Body of pancreas (tissue), 4 donors: ENCODE measurements at regions not wholly inside any gene's neighbourhood (a gene's known extent, or its start where the extent isn't known, plus 50 kb on each side); places are given as distances from the start of the nearest gene placed in this dataset.

Experiments
- ATAC-seq: fragments of 150-250 bp; one replicate; pipeline ENCODE4 v1.9.1; 2016
- DNase-seq, 4 donors: peaks; one replicate each; pipeline ENCODE4 v3.0.0-alpha.2; 2019
- H3K27ac ChIP-seq, 4 donors: fragments of 200-600 bp; sonication (generic); 1 replicate in 3 of 4; 2 replicates in 1 of 4; pipeline versions ENCODE4 v1.5.1 to v1.6.1; 2016 to 2019; ENCODE audit warnings: mild to moderate bottlenecking in 1 of 4, mixed read lengths in 1 of 4, moderate library complexity in 1 of 4
- H3K27me3 ChIP-seq, 2 donors: fragments of 200-600 bp; sonication (generic); one replicate each; pipeline ENCODE4 v1.6.0; 2016; ENCODE audit warnings: mild to moderate bottlenecking in 1 of 2
- H3K36me3 ChIP-seq, 2 donors: fragments of 200-600 bp; sonication (generic); replicated peaks in 1 of 2; 2 replicates each; pipeline ENCODE4 v1.5.1; 2016; ENCODE audit warnings: low read depth in 2 of 2; ENCODE audit not compliant: insufficient read depth in 1 of 2
- H3K4me1 ChIP-seq: fragments of 200-600 bp; sonication (generic); one replicate; pipeline ENCODE4 v1.6.0; 2016
- H3K4me3 ChIP-seq, 2 donors: fragments of 200-600 bp; sonication (generic); 1 replicate in 1 of 2; 2 replicates in 1 of 2; pipeline ENCODE4 v1.5.1; 2016 to 2019
- H3K9me3 ChIP-seq, 3 donors: fragments of 200-600 bp; sonication (generic); 1 replicate in 2 of 3; 2 replicates in 1 of 3; pipeline ENCODE4 v1.5.1; 2016
- CTCF ChIP-seq, 7 experiments: fragments of 450-650 bp in 4 of 7; fragments of 200-600 bp in 3 of 7; sonication (generic) in 3 of 7; IDR thresholded peaks; one replicate each; pipeline ENCODE4 v1.5.1; 2016 to 2019; ENCODE audit warnings: antibody characterized with exemption in 7 of 7
- POLR2A ChIP-seq, 3 donors: fragments of 450-650 bp; IDR thresholded peaks; one replicate each; pipeline ENCODE4 v1.6.1; 2016; ENCODE audit warnings: antibody characterized with exemption in 3 of 3, mild to moderate bottlenecking in 2 of 3
- WGBS, 2 donors: methylation state at CpG; one replicate each; pipeline ENCODE4 v1.1.5; 2017; 5-methylcytosine and 5-hydroxymethylcytosine counted together
- intact Hi-C: fragments of 100-400 bp; cut with DNase I; formaldehyde crosslinking; loops from one replicate; pipeline ENCODE4 v1.15.1; 2023

- H3K9me3 ChIP-seq: no peaks in the 10 kb centered on the region
- no peak overlapping the region for H3K27ac ChIP-seq
- ATAC-seq (no peak), DNase-seq (no peak)
- intact Hi-C loops: no loop called here
- H3K36me3 ChIP-seq: no peaks in the 10 kb centered on the region
- TF ChIP-seq POLR2A (IDR thresholded peaks at IDR 0.05) (no peak), CTCF (IDR thresholded peaks at IDR 0.05) (no peak)
- no peaks in the 10 kb centered on the region for H3K4me1 ChIP-seq
- no peaks in the 10 kb centered on the region for H3K27me3 ChIP-seq
- H3K4me3 ChIP-seq: no peak overlapping the region
These were observed 191.6 kb upstream of the CCN2 start for GRCh38 chr6:132142768-132143167.

GRCh38 chr6:132142308-132142707 lies 191.1 kb upstream of the CCN2 start:
- DNase-seq: no peak
- 63 to 71% methylated on average over 1 of the region's 1 CpG for WGBS, 2 donors
- H3K9me3 ChIP-seq: no peaks in the 10 kb centered on the region
- H3K4me3 ChIP-seq: no peak overlapping the region
- intact Hi-C loops: no loop called here
- ATAC-seq: no peak
- H3K27me3 ChIP-seq: no peaks in the 10 kb centered on the region
- no peaks in the 10 kb centered on the region for H3K4me1 ChIP-seq
- H3K36me3 ChIP-seq: no peaks in the 10 kb centered on the region
- TF ChIP-seq POLR2A (IDR thresholded peaks at IDR 0.05) (no peak), CTCF (IDR thresholded peaks at IDR 0.05) (no peak)
- no peak overlapping the region for H3K27ac ChIP-seq

GRCh38 chr6:132140189-132140588 lies 189.0 kb upstream of the CCN2 start:
- Histone ChIP-seq H3K4me1 (no peaks in the 10 kb centered on the region), H3K27me3 (no peaks in the 10 kb centered on the region), H3K27ac (no peak overlapping the region), H3K4me3 (no peak overlapping the region), H3K9me3 (no peaks in the 10 kb centered on the region), H3K36me3 (no peaks in the 10 kb centered on the region)
- DNase-seq (no peak), ATAC-seq (no peak)
- 94 to 95% methylated on average over 3 of the region's 3 CpGs for WGBS, 2 donors
- intact Hi-C loops: no loop called here
- TF ChIP-seq CTCF (IDR thresholded peaks at IDR 0.05): no peak
- no peak for TF ChIP-seq POLR2A (IDR thresholded peaks at IDR 0.05)

- no peaks in the 10 kb centered on the region for H3K4me1 ChIP-seq
- H3K4me3 ChIP-seq: no peak overlapping the region
- no peak overlapping the region for H3K27ac ChIP-seq
- H3K36me3 ChIP-seq: no peaks in the 10 kb centered on the region
- no peak for TF ChIP-seq POLR2A (IDR thresholded peaks at IDR 0.05)
- TF ChIP-seq CTCF (IDR thresholded peaks at IDR 0.05): no peak
- intact Hi-C loops: no loop called here
- no peak for ATAC-seq
- no peaks in the 10 kb centered on the region for H3K9me3 ChIP-seq
- WGBS, 2 donors: 77 to 82% methylated on average over 2 of the region's 2 CpGs
- DNase-seq: no peak
- no peaks in the 10 kb centered on the region for H3K27me3 ChIP-seq
These were observed 188.4 kb upstream of the CCN2 start for GRCh38 chr6:132139611-132140010.

- ATAC-seq (no peak), DNase-seq (no peak)
- Histone ChIP-seq H3K36me3 (no peaks in the 10 kb centered on the region), H3K4me1 (peaks cover 12% of the 10 kb centered on the region), H3K9me3 (no peaks in the 10 kb centered on the region), H3K4me3 (no peak overlapping the region), H3K27me3 (no peaks in the 10 kb centered on the region), H3K27ac (no peak overlapping the region)
- intact Hi-C loops: no loop called here
- 64 to 84% methylated on average over 3 of the region's 3 CpGs for WGBS, 2 donors
- TF ChIP-seq POLR2A (IDR thresholded peaks at IDR 0.05) (no peak), CTCF (IDR thresholded peaks at IDR 0.05) (no peak)
These were observed 185.8 kb upstream of the CCN2 start for GRCh38 chr6:132136981-132137380.
